Suprapubic skin (tissue), 3 donors: ENCODE measurements at regions not wholly inside any gene's neighbourhood (a gene's known extent, or its start where the extent isn't known, plus 50 kb on each side); places are given as distances from the start of the nearest gene placed in this dataset.

ENCODE experiments used
- CTCF ChIP-seq, 2 donors: fragments of 200-600 bp in 1 of 2; fragments of 450-650 bp in 1 of 2; sonication (generic) in 1 of 2; IDR thresholded peaks; one replicate each; pipeline ENCODE4 v1.5.1; 2016 to 2019; ENCODE audit warnings: antibody characterized with exemption in 2 of 2, mild to moderate bottlenecking in 1 of 2, moderate library complexity in 1 of 2
- POLR2A ChIP-seq, 2 donors: fragments of 450-650 bp; IDR thresholded peaks; one replicate each; pipeline ENCODE4 v1.6.1; 2017; ENCODE audit warnings: antibody characterized with exemption in 2 of 2, mild to moderate bottlenecking in 2 of 2, moderate library complexity in 2 of 2

- TF ChIP-seq CTCF (IDR thresholded peaks at IDR 0.05) (no peak), POLR2A (IDR thresholded peaks at IDR 0.05) (no peak)
Measured at GRCh38 chr15:96564546-96564945, 234.0 kb downstream of the NR2F2 start.
